ENCODE measurements at regions not wholly inside any gene's neighbourhood (a gene's known extent, or its start where the extent isn't known, plus 50 kb on each side); places are given as distances from the start of the nearest gene placed in this dataset.
"Not testable (repeated sequence)": the region's sequence is repeated elsewhere in the genome, so short reads cannot be mapped to it uniquely, and the experiment has no call there.

DNA sequence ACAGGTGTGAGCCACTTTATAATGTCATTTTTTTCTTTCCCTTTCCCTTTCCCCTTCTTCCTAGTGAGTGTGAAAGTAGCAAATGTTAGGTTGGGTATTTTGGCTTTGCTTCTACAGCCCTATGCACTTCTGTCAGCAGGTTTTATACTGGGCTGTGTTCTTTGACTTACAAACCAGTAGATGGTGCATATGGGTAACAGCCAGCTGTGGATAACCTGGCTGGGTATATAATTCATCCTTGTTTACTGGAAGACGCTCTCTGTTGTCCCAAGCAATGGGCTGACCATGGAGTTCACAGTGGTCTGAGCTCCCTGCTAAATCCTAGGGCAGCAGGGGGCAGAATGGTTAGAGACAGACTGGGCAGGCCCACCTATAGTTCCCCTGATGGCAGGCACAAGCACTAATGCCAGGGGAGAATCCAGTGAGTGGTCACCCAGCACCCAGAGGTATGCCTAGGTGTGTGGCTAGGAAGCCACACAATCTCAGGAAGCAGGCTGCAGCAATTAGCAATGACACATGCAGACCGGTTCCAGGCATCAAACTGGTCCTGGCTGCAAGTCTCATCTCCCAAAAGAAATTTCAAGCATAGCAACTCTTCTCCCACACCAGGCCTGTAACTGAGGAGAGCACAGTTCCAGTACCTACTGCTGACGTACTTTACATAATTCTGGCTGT, 592.7 kb upstream of the MAN1A1 start:
- DNase-seq = no peak

DNA sequence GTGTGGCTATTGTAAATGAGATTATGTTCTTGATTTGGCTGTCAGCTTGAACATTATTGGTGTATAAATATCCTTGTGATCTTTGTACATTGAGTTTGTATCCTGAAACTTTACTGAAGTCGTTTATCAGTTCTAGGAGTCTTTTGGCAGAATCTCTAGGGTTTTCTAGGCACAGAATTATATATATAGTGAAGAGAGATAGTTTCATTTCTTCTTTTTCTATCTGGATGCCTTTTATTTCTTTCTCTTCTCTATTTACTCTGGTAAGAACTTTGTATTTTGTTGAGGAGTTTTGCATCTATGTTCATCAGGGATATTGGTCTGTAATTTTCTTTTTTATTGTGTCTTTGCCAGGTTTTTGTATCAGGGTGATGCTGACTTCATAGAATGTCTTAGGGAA, 589.2 kb upstream of the MAN1A1 start:
- DNase-seq = no peak

DNA sequence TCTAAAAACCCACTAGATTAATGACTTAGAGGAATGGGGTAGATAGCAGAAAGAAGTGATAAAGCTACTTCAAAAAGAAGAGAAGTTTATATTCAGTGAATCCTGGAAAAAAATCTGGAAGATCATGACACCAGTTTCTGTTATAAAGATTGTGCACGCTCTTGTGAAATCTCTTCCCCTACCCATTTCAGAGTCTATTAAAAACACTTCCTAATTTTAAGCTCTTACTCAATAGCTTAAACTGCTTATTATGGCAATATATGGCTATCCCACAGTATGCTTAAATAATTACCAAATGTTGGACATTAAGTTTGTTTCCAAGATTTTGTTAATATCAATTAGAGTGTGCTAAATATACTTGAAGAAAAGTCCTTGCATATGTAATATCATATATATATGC, 585.3 kb upstream of the MAN1A1 start:
- DNase-seq = no peak

DNA sequence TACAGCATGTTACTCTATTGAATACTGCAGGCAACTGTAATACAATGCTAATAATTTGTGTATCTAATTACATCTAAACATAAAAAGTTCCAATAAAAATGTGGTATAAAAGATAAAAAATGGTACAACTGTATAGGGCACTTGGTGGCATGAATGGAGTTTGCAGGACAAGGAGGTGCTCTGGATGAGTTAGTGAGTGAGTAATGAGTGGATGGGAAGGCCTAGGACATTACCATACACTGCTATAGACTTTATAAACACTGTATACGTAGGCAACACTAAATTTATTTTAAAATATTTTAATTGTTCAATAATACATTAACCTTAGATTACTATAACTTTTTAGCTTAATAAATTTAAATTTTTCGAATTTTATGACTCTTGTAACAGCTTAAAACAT, 579.6 kb upstream of the MAN1A1 start:
- DNase-seq = no peak

DNA sequence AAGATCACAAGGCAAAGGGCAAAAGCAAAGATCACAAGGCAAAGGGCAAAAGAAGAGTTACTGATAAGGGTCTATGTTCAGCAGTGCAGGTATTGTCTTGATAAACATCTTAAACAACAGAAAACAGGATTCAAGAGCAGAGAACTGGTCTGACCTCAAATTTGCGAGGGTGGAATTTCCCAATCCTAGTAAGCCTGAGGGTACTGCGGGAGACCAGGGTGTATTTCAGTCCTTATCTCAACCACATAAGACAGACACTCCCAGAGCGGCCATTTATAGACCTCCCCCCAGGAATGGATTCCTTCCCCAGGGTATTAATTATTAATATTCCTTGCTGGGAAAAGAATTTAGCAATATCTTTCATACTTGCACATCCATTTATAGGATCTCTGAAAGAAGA, 575.3 kb upstream of the MAN1A1 start:
- DNase-seq = not testable (repeated sequence)

DNA sequence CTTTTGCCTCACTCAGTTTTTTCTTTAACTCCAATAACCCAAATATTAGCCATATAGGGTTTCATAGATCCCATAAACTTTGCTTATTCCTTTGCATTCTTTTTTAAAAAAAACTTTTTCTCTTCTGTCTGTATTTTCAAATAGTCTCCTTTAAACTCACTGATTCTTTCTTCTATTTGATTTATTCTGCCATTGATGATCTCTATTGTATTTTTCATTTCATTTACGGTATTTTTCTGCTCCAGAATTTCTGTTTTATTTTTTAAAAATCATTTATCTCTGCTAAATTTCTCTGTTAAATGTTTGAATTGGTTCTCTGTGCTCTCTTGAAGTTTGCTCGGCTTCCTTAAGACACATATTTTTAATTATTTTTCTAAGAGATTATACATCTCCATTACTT, 573.3 kb upstream of the MAN1A1 start:
- no peak for DNase-seq

DNA sequence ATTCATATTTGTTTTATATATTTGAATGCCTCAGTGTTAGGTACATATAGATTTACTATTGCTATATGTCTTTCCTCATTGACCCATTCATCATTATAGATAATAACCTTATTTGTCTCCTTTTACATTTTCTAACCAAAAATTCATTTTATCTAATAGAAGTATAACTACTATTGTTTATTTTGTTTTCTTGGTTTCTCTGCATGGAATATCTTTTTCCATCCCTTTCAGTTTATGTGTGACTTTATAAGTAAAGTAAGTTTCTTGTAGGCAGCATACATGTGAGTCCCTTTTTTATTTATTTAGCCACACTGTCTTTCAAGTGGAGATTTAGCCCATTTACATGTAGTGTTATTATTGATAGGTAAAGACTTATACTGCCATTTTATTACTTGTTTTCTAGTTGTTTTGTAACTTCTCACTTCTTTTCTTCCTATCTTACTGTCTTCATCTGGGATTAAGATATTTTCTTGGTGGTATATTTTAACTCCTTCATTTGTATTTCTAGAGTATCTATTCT, 572.0 kb upstream of the MAN1A1 start:
- DNase-seq = no peak

DNA sequence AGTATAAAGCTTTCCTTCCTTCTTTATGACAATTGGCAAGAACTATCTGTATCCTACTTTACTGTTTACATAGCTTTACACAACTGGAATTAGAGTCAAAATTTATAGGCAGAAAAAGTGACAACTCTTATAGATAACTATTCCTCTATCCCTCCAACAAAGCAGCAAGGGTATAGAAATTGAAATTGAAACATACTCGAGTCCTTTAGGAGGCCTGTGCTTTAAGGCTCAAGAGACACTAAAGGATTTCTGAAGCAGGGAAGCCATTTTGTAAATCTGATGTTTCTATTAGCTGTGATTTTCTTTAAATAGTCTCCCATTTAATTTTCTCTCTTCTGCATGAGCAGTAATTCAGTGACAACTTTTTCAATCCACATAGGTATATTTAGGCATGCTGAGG, 567.6 kb upstream of the MAN1A1 start:
- no peak for DNase-seq

DNA sequence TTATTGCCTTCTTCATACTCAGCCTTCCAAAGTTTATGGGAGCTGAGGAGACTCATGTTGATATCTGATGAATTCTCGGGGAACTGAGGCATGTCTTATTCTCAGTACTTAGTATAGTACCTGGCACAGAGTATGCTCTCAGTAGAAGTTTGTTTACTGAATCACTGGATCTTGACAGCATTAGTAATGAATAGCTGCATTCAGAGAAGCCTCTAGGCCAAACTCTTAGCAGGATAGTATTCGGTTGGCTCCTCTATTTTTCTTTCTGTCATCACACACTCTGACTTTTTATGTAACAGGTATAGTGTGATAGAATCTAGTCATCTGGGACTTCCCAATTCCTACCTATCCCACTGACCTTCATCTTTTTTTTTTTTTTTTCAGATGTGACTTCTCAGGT, 566.4 kb upstream of the MAN1A1 start:
- DNase-seq = no peak

DNA sequence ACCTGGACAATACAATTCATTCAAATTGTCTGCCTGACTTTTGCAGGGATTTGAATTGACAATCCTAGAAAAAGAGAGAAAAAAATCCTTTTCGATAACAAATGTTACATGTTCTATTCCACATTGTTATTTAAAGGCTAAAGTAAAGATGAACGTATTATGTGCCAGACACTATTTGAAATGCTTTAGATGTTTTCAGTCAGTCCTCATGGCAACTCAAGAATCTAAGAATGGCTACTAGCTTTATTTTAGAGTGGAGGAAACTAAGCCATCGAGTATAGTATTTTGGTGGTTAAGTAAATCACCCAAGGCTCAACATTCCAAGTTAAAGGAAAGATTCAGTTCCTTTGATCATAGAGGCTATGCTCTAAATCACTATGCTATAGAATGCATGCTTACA, 558.6 kb upstream of the MAN1A1 start:
- no peak for DNase-seq

DNA sequence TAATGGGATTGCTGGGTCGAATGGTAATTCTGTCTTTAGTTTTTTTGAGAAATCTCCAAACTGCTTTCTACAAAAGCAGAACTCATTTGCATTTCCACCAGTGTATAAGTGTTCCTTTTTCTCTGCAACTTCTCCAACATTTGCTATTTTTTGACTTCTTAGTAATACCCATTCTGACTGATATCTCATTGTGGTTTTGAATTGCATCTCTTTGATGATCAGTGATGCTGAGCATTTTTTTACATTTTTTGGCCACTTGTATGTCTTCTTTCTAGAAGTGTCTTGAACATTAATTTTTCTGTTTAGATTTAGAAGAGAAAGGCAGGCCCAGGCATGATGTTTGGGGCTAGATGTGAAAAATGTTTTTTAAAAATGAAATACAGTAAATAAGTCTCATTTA, 553.1 kb upstream of the MAN1A1 start:
- no peak for DNase-seq

DNA sequence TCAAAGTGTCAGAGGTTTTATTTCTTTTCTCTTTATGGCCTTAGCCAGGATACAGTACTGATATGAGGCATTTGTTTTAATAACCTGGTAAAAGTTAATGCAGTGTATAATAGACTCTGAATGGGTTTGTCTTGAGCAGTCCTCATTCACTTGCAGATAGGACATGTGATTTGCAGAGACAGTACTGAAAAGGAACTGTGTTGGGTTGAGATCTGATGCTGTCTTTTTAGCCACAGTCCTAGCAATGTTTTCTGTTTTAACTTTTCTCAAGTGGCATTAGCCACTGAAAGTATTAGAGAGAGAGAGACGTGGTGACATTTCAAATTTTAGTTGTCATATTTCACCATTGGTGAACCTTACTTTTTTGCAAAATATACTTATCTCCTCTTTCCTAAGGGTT, 547.2 kb upstream of the MAN1A1 start:
- no peak for DNase-seq

DNA sequence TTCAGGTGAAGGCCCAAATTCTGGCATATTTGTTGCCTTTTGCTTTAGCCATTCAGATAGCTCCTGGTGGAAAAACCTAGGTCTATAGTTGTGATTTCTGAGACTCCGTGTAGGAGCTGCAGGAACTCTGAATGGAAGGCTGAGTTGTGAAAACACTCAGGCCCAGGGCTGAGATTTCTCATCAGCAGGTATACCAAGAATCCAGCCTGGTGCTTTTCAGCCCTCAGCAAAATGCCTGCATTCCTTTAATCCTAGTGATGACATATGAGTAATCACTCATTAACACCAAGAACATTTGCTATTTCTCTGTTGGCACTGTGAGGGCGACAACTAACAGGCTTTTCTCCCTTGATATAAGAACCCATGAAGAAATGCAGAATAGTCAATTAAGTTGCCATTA, 546.1 kb upstream of the MAN1A1 start:
- DNase-seq = no peak

DNA sequence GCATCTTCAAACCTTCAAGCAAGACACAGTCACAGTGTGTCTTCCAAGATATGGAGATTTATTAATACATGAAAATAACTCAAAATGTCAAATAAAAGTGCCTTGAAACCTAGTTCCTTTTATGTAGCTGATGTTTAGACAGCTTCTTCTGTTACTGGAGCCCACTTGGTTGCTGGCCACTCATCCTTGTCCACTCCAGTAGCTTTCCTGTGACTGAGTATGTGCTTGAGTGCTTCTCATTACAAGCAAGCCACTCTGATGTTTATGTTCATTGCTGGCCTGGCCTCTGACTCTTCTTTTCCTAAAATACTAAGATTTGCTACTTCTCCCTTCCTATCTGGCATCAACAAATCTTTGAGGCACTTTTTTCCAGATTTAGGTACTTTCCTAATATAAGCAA, 545.2 kb upstream of the MAN1A1 start:
- peak; percentile 4 for DNase-seq

DNA sequence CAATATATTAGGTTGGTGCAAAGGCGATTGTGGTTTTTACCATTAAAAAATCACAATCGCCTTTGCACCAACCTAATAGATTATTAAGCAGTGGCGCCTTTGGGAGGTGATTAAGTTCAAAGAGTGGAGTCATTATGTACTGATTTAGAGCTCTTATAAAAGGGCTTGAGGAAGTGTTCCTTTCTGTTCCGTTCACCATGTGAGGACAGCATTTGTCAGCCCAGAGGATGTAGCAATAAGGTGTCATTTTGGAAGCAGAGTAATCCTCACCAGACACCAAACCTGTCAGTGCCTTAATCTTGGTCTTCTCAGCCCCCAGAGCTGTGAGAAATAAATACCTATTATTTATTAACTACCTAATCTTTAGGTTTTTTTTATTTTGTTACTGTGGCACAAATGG, 542.1 kb upstream of the MAN1A1 start:
- DNase-seq = no peak

DNA sequence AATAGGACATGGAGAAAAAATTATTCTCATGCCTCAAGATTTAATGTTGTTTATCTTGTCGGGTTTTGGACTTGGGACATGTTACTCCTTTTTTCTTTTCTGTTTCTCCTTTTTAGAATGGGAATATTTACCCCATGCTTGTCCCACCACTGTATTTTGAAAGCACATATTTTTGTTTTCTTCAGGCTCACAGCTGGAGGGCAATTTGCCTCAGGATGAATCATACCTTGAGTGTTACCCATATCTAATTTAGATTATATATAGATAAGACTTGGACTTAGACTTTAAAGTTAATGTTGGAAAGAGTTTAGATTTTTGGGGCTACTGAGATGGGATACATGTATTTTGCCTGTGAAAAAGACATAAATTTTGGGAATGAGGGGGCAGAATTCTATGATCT, 541.6 kb upstream of the MAN1A1 start:
- no peak for DNase-seq

DNA sequence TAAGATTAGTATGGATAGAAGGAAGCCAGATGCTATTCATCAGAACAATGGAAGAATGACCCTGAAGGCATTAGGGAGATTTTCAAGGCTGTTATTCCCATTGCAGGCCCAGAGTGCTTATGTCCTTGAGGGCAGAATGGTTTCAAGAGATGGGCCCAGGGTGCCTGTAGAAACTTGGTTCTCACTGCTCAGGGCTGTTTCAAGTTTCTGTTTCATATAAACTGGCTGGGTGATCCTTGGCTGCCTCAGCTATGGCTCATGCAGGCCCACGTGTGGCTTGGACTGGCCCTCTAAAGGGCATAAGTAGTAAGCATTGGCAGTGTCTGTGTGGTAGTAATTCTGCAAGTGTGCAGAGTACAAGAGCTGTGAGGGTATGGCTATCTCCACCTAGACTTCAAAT, 540.9 kb upstream of the MAN1A1 start:
- DNase-seq = no peak

DNA sequence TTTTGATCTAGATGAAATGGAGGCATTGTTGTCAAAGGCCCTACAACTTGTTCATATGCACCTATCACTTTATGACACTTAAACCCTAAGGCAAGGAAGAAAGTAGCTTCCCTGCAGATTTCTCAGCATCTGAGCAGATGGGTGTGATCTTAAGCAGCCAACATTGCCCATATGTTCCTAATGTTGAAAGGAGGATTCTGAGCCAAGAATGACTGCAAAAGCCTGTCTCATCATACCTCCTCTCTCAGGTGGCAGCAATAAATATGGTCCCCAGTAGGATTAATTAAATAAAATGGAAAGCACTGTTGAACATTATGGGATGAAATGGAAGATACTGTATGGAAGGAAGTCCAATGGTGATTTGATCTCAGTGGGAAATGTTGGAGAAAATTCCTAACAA, 538.1 kb upstream of the MAN1A1 start:
- DNase-seq = no peak

DNA sequence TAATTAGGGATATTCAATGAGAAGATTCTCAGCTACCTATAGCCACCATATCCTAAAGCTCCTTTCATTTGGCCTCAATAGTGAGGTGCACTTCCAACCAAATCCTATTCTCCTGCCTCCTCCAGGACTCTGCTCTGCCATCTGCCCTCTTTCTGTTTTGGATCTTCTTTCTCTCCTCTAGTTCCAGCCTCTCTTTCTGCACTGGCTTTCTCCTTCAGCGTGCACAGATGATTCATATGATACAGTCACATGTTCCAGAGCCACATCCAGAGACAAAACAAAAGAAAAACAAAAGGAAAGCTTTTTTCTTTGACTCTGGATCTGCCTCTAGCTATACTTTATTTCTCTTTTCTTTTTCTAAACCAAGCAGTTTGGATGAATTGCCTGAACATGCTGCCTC, 531.9 kb upstream of the MAN1A1 start:
- DNase-seq = no peak

DNA sequence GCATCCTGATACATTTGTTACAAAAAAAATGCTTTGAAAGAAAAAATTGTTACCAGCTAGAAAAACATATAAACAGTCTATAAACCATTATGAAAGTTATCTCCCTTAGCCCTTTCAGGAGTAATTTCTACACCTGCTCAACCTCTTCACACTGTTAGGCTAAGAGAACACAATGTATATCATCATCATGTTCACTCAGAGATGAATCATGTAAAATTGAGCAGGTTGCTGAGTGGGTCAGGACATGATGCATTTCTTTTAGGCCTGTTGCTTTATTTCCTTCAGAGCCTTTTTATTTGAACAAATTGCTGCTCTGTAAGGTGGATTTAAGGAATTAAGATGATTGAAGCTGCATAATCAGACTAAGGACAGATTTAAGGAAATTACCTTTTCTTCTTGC, 531.3 kb upstream of the MAN1A1 start:
- DNase-seq = no peak

DNA sequence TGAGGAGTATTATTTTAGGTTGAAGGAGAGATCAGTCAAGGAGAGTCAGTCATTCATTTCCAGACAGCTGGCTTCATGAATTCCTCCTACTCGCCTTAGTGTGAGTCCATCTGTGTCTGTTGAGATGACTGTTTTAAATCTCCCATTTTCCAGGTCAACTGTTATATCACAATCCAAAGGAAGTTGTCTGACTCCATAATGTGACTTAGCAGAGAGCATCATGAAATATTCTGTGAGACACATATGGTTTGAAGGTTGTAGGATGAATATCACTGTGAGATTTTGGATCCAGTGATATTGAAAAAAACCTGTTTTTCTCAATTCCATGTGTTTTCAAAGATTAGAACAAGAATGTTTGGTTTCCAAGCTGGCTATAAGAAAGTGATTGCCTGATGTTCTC, 530.2 kb upstream of the MAN1A1 start:
- no peak for DNase-seq

DNA sequence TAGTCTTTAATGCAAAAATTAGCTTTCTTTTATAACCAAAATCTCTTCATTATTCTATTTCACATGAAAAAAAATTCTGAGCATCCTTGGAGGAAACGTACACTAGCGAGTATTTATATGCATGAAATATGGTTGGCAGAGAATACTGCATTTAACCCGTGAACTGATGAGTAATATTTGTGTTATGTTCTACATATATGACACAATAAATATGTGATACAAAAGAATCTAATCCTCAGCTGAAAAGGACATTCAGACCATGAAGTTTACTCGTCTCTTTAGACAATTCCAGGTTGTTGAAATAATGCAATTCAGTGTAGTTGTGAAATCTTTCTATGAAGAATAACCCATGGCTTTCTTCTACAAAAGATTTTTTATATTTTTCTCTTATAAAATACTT, 524.8 kb upstream of the MAN1A1 start:
- DNase-seq = no peak

DNA sequence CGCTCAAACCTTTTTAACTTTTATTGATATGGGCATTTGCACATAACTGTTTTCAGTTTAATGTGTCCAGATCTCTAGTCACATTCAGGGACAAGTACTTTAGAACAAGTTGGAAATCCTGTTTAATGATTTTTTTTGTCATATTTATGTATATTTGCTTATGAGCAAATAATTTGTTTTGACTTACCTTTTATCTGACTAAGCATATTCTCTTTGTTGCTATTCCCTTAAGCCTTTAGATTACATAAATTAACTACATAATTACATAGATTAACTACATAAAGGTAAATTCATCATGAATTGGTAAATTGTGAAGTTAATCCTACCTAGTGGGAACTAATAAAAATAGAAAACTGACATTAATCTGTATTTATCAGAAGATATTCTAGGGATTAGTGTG, 523.5 kb upstream of the MAN1A1 start:
- no peak for DNase-seq

DNA sequence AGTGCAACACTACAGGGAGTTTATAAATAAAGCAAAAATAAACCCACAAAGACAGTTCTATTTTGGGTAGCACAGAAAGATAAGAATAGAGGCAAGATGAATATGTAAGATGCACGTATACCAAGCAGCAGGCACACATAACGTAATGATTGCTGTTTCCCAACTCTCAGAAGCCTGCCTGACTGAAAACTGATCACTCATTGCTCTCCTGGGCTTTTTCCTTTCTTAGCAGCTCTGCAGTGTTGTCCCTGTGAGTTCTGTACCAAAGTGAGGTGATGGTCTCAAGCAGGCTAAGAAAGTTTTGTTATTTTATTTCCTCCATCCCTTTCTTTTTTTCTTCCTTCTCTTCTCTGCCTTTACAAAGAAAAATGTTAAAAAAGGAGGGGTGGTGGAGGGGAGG, 522.0 kb upstream of the MAN1A1 start:
- DNase-seq = no peak

DNA sequence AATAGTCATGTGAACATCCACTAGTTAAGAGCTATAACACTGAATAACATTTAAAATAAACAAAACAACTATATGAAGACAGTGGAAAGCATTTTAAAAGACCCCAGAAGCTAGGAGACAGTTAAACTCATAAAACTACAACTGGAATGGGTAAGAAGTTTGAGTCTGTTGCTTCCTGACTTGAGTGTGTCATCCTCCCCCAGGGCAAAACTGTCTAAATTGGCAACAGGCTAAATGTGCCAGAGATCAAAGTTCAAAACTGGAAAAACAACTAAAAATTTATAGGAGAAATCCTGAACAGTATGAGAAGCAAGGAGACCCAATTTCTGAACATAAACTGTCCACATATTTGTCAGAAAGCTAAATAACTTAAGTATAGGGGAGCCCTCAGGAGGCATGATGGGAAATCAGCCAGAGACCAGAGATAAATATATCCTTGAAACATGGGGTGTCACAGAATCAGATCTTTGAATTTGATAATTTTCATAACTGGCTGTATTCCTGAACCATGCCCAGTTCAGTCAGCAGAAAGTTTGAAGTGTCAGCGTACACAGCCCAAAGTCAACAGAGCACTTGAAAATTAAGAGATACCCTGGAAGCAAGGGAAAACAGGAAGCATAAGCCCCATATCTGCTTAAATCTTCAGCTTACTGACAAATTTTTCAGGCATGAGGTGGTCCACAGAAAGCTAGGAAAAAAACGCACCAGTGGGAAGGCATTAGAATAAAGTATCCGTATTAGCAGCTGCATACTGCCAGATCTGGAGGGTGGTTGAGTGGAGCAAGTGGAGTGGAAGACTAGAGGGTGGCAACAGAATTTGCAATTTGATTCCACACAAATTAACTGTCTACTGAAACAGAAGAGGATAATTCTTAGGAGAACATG, 516.1 kb upstream of the MAN1A1 start:
- no peak for DNase-seq

All from NCI-H510A (cell line).